ENCODE measurements at regions not wholly inside any gene's neighbourhood (a gene's known extent, or its start where the extent isn't known, plus 50 kb on each side); places are given as distances from the start of the nearest gene placed in this dataset.

DNA sequence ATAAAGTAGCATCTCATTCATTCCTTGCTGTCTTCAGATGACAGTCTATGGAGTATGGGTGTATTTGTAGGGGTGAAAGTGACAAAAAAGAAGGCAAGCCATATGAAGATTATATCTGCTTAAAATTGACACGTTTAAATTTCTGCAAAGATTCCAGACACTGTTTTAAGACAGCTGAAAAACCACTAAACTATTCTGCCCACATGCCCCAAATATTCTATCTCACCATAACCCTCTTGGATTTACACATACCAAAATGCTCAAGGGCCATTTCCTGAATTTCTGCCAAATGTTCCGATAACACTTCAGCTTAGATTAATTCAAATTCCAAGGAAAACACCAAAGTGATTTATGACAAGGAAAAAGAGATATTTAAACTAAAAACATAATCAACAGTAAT lies 99.9 kb upstream of the IL6 start:
- no peaks in the 10 kb centered on the region for H3K27me3 ChIP-seq
- DNase-seq: no peak
- no peaks in the 10 kb centered on the region for H3K36me3 ChIP-seq (ENCODE audit: low read depth, missing control alignments)
- WGBS, 2 donors: 52 to 62% methylated on average over 2 of the region's 2 CpGs
- no peaks in the 10 kb centered on the region for H3K9me3 ChIP-seq
- no peaks in the 10 kb centered on the region for H3K4me1 ChIP-seq
- TF ChIP-seq POLR2A (IDR thresholded peaks at IDR 0.05): no peak
- TF ChIP-seq, protein P1, sequence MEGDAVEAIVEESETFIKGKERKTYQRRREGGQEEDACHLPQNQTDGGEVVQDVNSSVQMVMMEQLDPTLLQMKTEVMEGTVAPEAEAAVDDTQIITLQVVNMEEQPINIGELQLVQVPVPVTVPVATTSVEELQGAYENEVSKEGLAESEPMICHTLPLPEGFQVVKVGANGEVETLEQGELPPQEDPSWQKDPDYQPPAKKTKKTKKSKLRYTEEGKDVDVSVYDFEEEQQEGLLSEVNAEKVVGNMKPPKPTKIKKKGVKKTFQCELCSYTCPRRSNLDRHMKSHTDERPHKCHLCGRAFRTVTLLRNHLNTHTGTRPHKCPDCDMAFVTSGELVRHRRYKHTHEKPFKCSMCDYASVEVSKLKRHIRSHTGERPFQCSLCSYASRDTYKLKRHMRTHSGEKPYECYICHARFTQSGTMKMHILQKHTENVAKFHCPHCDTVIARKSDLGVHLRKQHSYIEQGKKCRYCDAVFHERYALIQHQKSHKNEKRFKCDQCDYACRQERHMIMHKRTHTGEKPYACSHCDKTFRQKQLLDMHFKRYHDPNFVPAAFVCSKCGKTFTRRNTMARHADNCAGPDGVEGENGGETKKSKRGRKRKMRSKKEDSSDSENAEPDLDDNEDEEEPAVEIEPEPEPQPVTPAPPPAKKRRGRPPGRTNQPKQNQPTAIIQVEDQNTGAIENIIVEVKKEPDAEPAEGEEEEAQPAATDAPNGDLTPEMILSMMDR (IDR thresholded peaks at IDR 0.05): no peak
- intact Hi-C loops (cut with DNase I; ENCODE audit: low total_unique reads): no loop called here
- no peak overlapping the region for H3K4me3 ChIP-seq
- H3K27ac ChIP-seq: no peak overlapping the region

DNA sequence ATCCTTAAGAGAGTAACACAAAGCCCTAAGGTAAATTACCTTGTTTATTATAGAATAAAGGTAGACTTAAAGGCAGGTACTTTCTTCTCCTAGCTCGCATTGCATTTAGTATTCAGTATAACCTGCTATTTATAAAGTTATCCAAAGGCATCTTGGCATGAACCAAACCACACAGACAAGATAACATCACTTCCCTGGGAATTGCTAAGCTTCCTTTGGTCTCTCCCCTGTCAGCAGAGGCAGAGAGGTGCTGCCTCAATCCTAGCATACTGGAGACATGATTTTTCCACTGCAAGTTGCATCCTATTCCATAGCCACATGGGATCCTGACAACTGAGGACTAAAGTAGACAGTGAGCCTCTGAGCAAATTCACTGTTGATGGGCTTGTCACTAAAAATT lies 101.7 kb upstream of the IL6 start:
- Histone ChIP-seq H3K36me3 (ENCODE audit: low read depth, missing control alignments) (no peaks in the 10 kb centered on the region), H3K27ac (no peak overlapping the region), H3K4me1 (no peaks in the 10 kb centered on the region), H3K27me3 (no peaks in the 10 kb centered on the region), H3K4me3 (no peak overlapping the region), H3K9me3 (no peaks in the 10 kb centered on the region)
- DNase-seq: no peak
- 94 to 97% methylated on average over 1 of the region's 1 CpG for WGBS, 2 donors
- TF ChIP-seq, protein P1 (IDR thresholded peaks at IDR 0.05): no peak
- TF ChIP-seq POLR2A (IDR thresholded peaks at IDR 0.05): no peak
- intact Hi-C loops (cut with DNase I; ENCODE audit: low total_unique reads): no loop called here

GRCh38 chr7:22624781-22625180 lies 102.2 kb upstream of the IL6 start:
- H3K27me3 ChIP-seq: no peaks in the 10 kb centered on the region
- no peak for DNase-seq
- TF ChIP-seq, protein P1 (IDR thresholded peaks at IDR 0.05): no peak
- TF ChIP-seq POLR2A (IDR thresholded peaks at IDR 0.05): no peak
- 90 to 98% methylated on average over 3 of the region's 3 CpGs for WGBS, 2 donors
- no peaks in the 10 kb centered on the region for H3K9me3 ChIP-seq
- H3K4me3 ChIP-seq: no peak overlapping the region
- intact Hi-C loops (cut with DNase I; ENCODE audit: low total_unique reads): no loop called here
- no peak overlapping the region for H3K27ac ChIP-seq
- H3K36me3 ChIP-seq (ENCODE audit: low read depth, missing control alignments): no peaks in the 10 kb centered on the region
- no peaks in the 10 kb centered on the region for H3K4me1 ChIP-seq

DNA sequence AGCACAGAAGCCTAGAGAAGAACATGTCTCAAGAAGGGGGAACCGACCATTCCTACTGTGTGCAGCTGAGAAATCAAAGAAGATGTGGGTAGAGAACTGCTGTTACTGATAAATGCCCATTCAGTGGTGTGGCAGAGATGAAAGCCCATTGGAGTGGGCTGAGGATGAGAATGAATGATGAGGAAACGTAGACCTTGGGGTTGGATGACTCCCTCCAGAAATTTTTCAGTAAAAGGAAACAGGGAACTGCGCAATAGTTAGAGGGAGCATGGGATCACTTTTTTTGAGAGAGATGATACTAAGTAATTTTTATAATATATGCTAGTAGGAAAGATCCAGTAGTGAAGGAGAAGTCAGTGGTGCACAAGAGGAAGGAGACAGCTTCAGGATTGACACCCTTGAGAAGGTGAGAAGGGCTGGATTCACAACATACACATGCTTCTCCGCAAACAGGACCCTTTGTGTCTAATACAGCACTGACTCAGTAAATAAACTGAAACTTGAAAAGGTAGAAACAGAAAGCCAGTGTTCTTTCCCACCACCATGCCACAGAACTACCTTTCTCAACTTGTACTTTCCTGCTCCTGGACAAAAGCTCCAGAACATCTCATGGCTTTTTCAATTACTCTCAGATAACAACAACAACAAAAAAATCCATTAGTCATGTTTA lies 104.7 kb upstream of the IL6 start:
- 89 to 96% methylated on average over 4 of the region's 4 CpGs for WGBS, 2 donors

More for the DNA sequence above, 104.7 kb upstream of the IL6 start:
- DNase-seq: no peak
- H3K36me3 ChIP-seq (ENCODE audit: low read depth, missing control alignments): no peaks in the 10 kb centered on the region
- no peak overlapping the region for H3K27ac ChIP-seq
- no peaks in the 10 kb centered on the region for H3K4me1 ChIP-seq
- TF ChIP-seq, protein P1 (IDR thresholded peaks at IDR 0.05): no peak
- no peak for TF ChIP-seq POLR2A (IDR thresholded peaks at IDR 0.05)
- H3K27me3 ChIP-seq: no peaks in the 10 kb centered on the region
- no peak overlapping the region for H3K4me3 ChIP-seq
- intact Hi-C loops (cut with DNase I; ENCODE audit: low total_unique reads): no loop called here
- no peaks in the 10 kb centered on the region for H3K9me3 ChIP-seq
